ENCODE measurements at regions not wholly inside any gene's neighbourhood (a gene's known extent, or its start where the extent isn't known, plus 50 kb on each side); places are given as distances from the start of the nearest gene placed in this dataset.

GRCh38 chr11:71322192-71322735, 69.9 kb upstream of the SHANK2 start:
- TF ChIP-seq YY1 (IDR thresholded peaks at IDR 0.05; ENCODE audit: insufficient read depth, insufficient read length) = no peak
- no peak for TF ChIP-seq ZNF274 (IDR thresholded peaks at IDR 0.05; ENCODE audit: low read depth, low read length)

Measured in NT2/D1 (cell line).